ENCODE measurements at regions not wholly inside any gene's neighbourhood (a gene's known extent, or its start where the extent isn't known, plus 50 kb on each side); places are given as distances from the start of the nearest gene placed in this dataset.

GRCh38 chr4:41815473-41815872, 66.9 kb upstream of the PHOX2B start:
- no peak for TF ChIP-seq EZH2phosphoT487 (IDR thresholded peaks at IDR 0.05; ENCODE audit: borderline replicate concordance, low read length)
- no peak for TF ChIP-seq CTCF (IDR thresholded peaks at IDR 0.05; ENCODE audit: low read depth, low read length, poor library complexity, severe bottlenecking)
- no peaks in the 10 kb centered on the region for H4K20me1 ChIP-seq (ENCODE audit: control insufficient read depth, insufficient read depth, low read depth, low read length)
- H3K27ac ChIP-seq (ENCODE audit: low read depth, low read length), result no peak overlapping the region
- no peaks in the 10 kb centered on the region for H3K79me2 ChIP-seq (ENCODE audit: control insufficient read depth, low read length)
- peaks cover 2% of the 10 kb centered on the region; the same call in 1 of the 2 replicates for H3K27me3 ChIP-seq (ENCODE audit: control insufficient read depth, low read length)
- no peak overlapping the region for H3K4me3 ChIP-seq (ENCODE audit: low read length)
- H3K36me3 ChIP-seq (ENCODE audit: control insufficient read depth, low read length), result no peaks in the 10 kb centered on the region
- no peaks in the 10 kb centered on the region for H3F3A ChIP-seq (ENCODE audit: control insufficient read depth, insufficient read depth)
- no peaks in the 10 kb centered on the region for H3K4me1 ChIP-seq (ENCODE audit: control insufficient read depth, low read length)
- no peaks in the 10 kb centered on the region for H3K9me2 ChIP-seq (replicated peaks; ENCODE audit: control insufficient read depth, low read length)
- H3K9me3 ChIP-seq (ENCODE audit: control insufficient read depth, insufficient read depth, low read length), result no peaks in the 10 kb centered on the region
- H3K4me2 ChIP-seq (ENCODE audit: low read length), result no peak overlapping the region

DNA sequence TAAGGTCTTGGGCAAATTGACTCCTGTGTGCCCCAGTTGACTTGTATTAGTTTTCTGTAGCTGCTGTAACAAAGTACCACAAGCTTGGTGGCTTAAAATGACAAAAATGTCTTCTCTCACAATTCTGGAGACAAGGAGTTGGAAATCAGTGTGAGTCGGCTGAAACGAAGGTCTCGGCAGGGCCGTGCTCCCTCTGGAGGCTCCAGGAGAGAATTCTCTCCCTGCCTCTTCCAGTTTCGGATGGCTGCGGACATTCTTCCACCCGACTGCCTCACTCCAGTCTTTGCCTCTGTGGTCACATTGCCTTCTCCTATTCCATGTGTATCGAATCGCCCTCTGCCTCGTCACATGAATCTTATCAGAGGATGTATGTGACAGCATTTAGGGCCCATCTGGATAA, 66.0 kb upstream of the PHOX2B start:
- Histone ChIP-seq H3K4me2 (ENCODE audit: low read length) (no peak overlapping the region), H3K27ac (ENCODE audit: low read depth, low read length) (no peak overlapping the region), H3K4me1 (ENCODE audit: control insufficient read depth, low read length) (no peaks in the 10 kb centered on the region), H3K9me2 (replicated peaks; ENCODE audit: control insufficient read depth, low read length) (no peaks in the 10 kb centered on the region), H3F3A (ENCODE audit: control insufficient read depth, insufficient read depth) (no peaks in the 10 kb centered on the region), H3K9me3 (ENCODE audit: control insufficient read depth, insufficient read depth, low read length) (no peaks in the 10 kb centered on the region), H3K79me2 (ENCODE audit: control insufficient read depth, low read length) (no peaks in the 10 kb centered on the region), H3K4me3 (ENCODE audit: low read length) (no peak overlapping the region), H3K36me3 (ENCODE audit: control insufficient read depth, low read length) (no peaks in the 10 kb centered on the region), H4K20me1 (ENCODE audit: control insufficient read depth, insufficient read depth, low read depth, low read length) (no peaks in the 10 kb centered on the region), H3K27me3 (ENCODE audit: control insufficient read depth, low read length) (peaks cover 2% of the 10 kb centered on the region; the same call in 1 of the 2 replicates)
- TF ChIP-seq EZH2phosphoT487 (IDR thresholded peaks at IDR 0.05; ENCODE audit: borderline replicate concordance, low read length) (no peak), CTCF (IDR thresholded peaks at IDR 0.05; ENCODE audit: low read depth, low read length, poor library complexity, severe bottlenecking) (no peak)

DNA sequence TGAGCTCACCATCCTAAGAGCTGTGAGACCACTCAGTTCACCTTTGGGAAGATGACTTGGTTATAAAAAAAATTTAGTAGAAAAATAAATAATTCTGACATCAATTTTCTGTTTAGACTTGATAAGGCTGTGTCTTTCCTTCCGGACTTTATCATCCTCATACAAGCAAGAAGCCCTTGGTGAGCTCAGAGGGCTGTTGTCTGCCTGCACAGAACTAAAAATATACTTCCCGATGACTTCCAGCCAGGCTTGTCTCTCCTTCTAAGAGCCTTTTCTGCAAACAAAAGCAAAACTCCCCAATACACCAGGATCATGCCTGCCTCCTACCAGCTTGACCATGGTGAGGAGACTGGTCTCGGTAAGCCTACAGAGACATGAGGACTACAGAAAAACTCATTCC, 58.3 kb upstream of the PHOX2B start:
- Histone ChIP-seq H3K9me2 (replicated peaks; ENCODE audit: control insufficient read depth, low read length) (no peaks in the 10 kb centered on the region), H4K20me1 (ENCODE audit: control insufficient read depth, insufficient read depth, low read depth, low read length) (no peaks in the 10 kb centered on the region), H3K4me3 (ENCODE audit: low read length) (no peak overlapping the region), H3K27ac (ENCODE audit: low read depth, low read length) (no peak overlapping the region), H3K36me3 (ENCODE audit: control insufficient read depth, low read length) (no peaks in the 10 kb centered on the region), H3K4me2 (ENCODE audit: low read length) (no peak overlapping the region), H3K27me3 (ENCODE audit: control insufficient read depth, low read length) (peaks cover 4% of the 10 kb centered on the region; the same call in 1 of the 2 replicates), H3K4me1 (ENCODE audit: control insufficient read depth, low read length) (no peaks in the 10 kb centered on the region), H3F3A (ENCODE audit: control insufficient read depth, insufficient read depth) (no peaks in the 10 kb centered on the region), H3K9me3 (ENCODE audit: control insufficient read depth, insufficient read depth, low read length) (no peaks in the 10 kb centered on the region), H3K79me2 (ENCODE audit: control insufficient read depth, low read length) (no peaks in the 10 kb centered on the region)
- no peak for TF ChIP-seq EZH2phosphoT487 (IDR thresholded peaks at IDR 0.05; ENCODE audit: borderline replicate concordance, low read length)
- TF ChIP-seq CTCF (IDR thresholded peaks at IDR 0.05; ENCODE audit: low read depth, low read length, poor library complexity, severe bottlenecking), result no peak

GRCh38 chr4:41802590-41802989, 54.1 kb upstream of the PHOX2B start:
- Histone ChIP-seq H3K9me3 (ENCODE audit: control insufficient read depth, insufficient read depth, low read length) (no peaks in the 10 kb centered on the region), H3K27ac (ENCODE audit: low read depth, low read length) (no peak overlapping the region), H3K27me3 (ENCODE audit: control insufficient read depth, low read length) (no peaks in the 10 kb centered on the region), H3K4me3 (ENCODE audit: low read length) (no peak overlapping the region), H3K79me2 (ENCODE audit: control insufficient read depth, low read length) (no peaks in the 10 kb centered on the region), H3K4me1 (ENCODE audit: control insufficient read depth, low read length) (no peaks in the 10 kb centered on the region), H3K36me3 (ENCODE audit: control insufficient read depth, low read length) (no peaks in the 10 kb centered on the region), H3K4me2 (ENCODE audit: low read length) (no peak overlapping the region), H3F3A (ENCODE audit: control insufficient read depth, insufficient read depth) (no peaks in the 10 kb centered on the region), H3K9me2 (replicated peaks; ENCODE audit: control insufficient read depth, low read length) (no peaks in the 10 kb centered on the region), H4K20me1 (ENCODE audit: control insufficient read depth, insufficient read depth, low read depth, low read length) (no peaks in the 10 kb centered on the region)
- TF ChIP-seq CTCF (IDR thresholded peaks at IDR 0.05; ENCODE audit: low read depth, low read length, poor library complexity, severe bottlenecking) (no peak), EZH2phosphoT487 (IDR thresholded peaks at IDR 0.05; ENCODE audit: borderline replicate concordance, low read length) (no peak)

All from DOHH2 (cell line).